ENCODE measurements at regions not wholly inside any gene's neighbourhood (a gene's known extent, or its start where the extent isn't known, plus 50 kb on each side); places are given as distances from the start of the nearest gene placed in this dataset.

- Histone ChIP-seq H3K27me3 (ENCODE audit: control insufficient read depth in 3 of 3, insufficient read depth in 3 of 3, low read length in 2 of 3) (no peaks in the 10 kb centered on the region), H3K9me3 (ENCODE audit: control insufficient read depth in 4 of 4, insufficient read depth in 3 of 4, low read length in 3 of 4) (no peaks in the 10 kb centered on the region), H3K4me3 (no peak overlapping the region), H3K36me3 (ENCODE audit: control insufficient read depth in 4 of 4, insufficient read depth in 4 of 4, low read length in 4 of 4) (no peaks in the 10 kb centered on the region), H3K4me1 (ENCODE audit: control insufficient read depth in 5 of 5, insufficient read depth in 5 of 5, low read length in 5 of 5) (peaks cover 0 to 8% (median 0%) of the 10 kb centered on the region in 5 donors), H3K27ac (ENCODE audit: low read depth in 1 of 2, low read length in 1 of 2) (no peak overlapping the region), H3K9ac (ENCODE audit: insufficient read depth in 1 of 2, low read length in 2 of 2) (no peak overlapping the region)
- TF ChIP-seq, protein P1, sequence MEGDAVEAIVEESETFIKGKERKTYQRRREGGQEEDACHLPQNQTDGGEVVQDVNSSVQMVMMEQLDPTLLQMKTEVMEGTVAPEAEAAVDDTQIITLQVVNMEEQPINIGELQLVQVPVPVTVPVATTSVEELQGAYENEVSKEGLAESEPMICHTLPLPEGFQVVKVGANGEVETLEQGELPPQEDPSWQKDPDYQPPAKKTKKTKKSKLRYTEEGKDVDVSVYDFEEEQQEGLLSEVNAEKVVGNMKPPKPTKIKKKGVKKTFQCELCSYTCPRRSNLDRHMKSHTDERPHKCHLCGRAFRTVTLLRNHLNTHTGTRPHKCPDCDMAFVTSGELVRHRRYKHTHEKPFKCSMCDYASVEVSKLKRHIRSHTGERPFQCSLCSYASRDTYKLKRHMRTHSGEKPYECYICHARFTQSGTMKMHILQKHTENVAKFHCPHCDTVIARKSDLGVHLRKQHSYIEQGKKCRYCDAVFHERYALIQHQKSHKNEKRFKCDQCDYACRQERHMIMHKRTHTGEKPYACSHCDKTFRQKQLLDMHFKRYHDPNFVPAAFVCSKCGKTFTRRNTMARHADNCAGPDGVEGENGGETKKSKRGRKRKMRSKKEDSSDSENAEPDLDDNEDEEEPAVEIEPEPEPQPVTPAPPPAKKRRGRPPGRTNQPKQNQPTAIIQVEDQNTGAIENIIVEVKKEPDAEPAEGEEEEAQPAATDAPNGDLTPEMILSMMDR (IDR thresholded peaks at IDR 0.05; ENCODE audit: control extremely low read depth, extremely low read depth) = no peak
- WGBS, 2 donors = 96 to 100% methylated on average over 2 of the region's 2 CpGs
- ATAC-seq (ENCODE audit: insufficient read depth, low FRiP score) = no peak
- no peak for DNase-seq
Observed at GRCh38 chr11:19604679-19605375, 107.8 kb upstream of the NAV2 start.

DNA sequence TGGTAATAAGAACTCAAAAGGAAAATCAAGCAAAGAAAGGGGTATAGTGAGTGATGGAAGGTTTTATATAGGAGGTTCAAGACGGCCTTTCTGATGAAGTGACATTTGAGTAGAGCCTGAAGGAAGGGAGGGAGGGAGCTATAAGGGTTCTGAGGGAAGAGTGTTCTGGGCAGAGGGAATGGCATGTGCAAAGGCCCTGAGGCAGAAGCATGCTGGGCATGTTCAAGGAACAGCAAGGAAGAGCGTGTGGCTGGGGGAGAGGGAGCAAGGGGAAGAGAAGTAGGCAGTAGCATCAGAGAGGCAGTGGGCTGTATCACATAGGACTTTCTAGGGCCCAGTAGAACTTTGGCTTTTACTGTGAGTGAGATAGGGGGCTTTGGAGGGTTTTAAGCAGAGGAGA is 108.9 kb upstream of the NAV2 start:
- no peak overlapping the region for H3K4me3 ChIP-seq
- 95 to 98% methylated on average over 2 of the region's 2 CpGs for WGBS, 2 donors
- no peak overlapping the region for H3K27ac ChIP-seq (ENCODE audit: low read depth in 1 of 2, low read length in 1 of 2)
- no peaks in the 10 kb centered on the region for H3K27me3 ChIP-seq (ENCODE audit: control insufficient read depth in 3 of 3, insufficient read depth in 3 of 3, low read length in 2 of 3)
- H3K9me3 ChIP-seq (ENCODE audit: control insufficient read depth in 4 of 4, insufficient read depth in 3 of 4, low read length in 3 of 4) = no peaks in the 10 kb centered on the region
- no peak overlapping the region for H3K9ac ChIP-seq (ENCODE audit: insufficient read depth in 1 of 2, low read length in 2 of 2)
- TF ChIP-seq, protein P1 (IDR thresholded peaks at IDR 0.05; ENCODE audit: control extremely low read depth, extremely low read depth) = no peak
- no peak for DNase-seq
- peaks cover 0 to 8% (median 0%) of the 10 kb centered on the region in 5 donors for H3K4me1 ChIP-seq (ENCODE audit: control insufficient read depth in 5 of 5, insufficient read depth in 5 of 5, low read length in 5 of 5)
- no peak for ATAC-seq (ENCODE audit: insufficient read depth, low FRiP score)
- no peaks in the 10 kb centered on the region for H3K36me3 ChIP-seq (ENCODE audit: control insufficient read depth in 4 of 4, insufficient read depth in 4 of 4, low read length in 4 of 4)

DNA sequence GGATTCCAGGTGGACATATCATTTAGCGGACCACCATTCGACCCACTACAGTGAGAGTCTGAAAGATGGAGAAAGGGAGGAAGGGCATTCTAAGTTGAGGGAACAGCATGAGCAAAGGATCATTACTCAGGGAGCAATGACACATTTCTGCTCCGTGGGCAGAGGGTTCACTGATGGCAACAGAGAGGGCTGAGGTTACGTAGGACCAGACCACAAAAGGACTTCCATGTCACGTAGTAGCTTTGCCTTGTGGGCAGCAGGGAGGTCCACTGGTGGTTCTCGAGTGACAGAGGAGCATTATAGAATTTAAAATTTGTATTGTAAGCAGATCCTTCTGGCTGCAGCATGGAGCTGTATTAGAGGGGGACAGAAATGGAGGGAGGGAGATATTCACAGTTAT is 109.7 kb upstream of the NAV2 start:
- Histone ChIP-seq H3K9me3 (ENCODE audit: control insufficient read depth in 4 of 4, insufficient read depth in 3 of 4, low read length in 3 of 4) (no peaks in the 10 kb centered on the region), H3K27me3 (ENCODE audit: control insufficient read depth in 3 of 3, insufficient read depth in 3 of 3, low read length in 2 of 3) (no peaks in the 10 kb centered on the region), H3K27ac (ENCODE audit: low read depth in 1 of 2, low read length in 1 of 2) (no peak overlapping the region), H3K36me3 (ENCODE audit: control insufficient read depth in 4 of 4, insufficient read depth in 4 of 4, low read length in 4 of 4) (no peaks in the 10 kb centered on the region), H3K4me3 (no peak overlapping the region), H3K4me1 (ENCODE audit: control insufficient read depth in 5 of 5, insufficient read depth in 5 of 5, low read length in 5 of 5) (peaks cover 0 to 6% (median 0%) of the 10 kb centered on the region in 5 donors), H3K9ac (ENCODE audit: insufficient read depth in 1 of 2, low read length in 2 of 2) (no peak overlapping the region)
- TF ChIP-seq, protein P1 (IDR thresholded peaks at IDR 0.05; ENCODE audit: control extremely low read depth, extremely low read depth) = no peak
- ATAC-seq (ENCODE audit: insufficient read depth, low FRiP score) (no peak), DNase-seq (no peak)
- 80 to 87% methylated on average over 6 of the region's 6 CpGs for whole genome bisulfite sequencing, 2 donors

GRCh38 chr11:19602406-19602805 is 110.2 kb upstream of the NAV2 start:
- Histone ChIP-seq H3K9me3 (ENCODE audit: control insufficient read depth in 4 of 4, insufficient read depth in 3 of 4, low read length in 3 of 4) (no peaks in the 10 kb centered on the region), H3K4me1 (ENCODE audit: control insufficient read depth in 5 of 5, insufficient read depth in 5 of 5, low read length in 5 of 5) (peaks cover 0 to 6% (median 0%) of the 10 kb centered on the region in 5 donors), H3K4me3 (no peak overlapping the region), H3K27me3 (ENCODE audit: control insufficient read depth in 3 of 3, insufficient read depth in 3 of 3, low read length in 2 of 3) (no peaks in the 10 kb centered on the region), H3K36me3 (ENCODE audit: control insufficient read depth in 4 of 4, insufficient read depth in 4 of 4, low read length in 4 of 4) (no peaks in the 10 kb centered on the region), H3K27ac (ENCODE audit: low read depth in 1 of 2, low read length in 1 of 2) (no peak overlapping the region), H3K9ac (ENCODE audit: insufficient read depth in 1 of 2, low read length in 2 of 2) (no peak overlapping the region)
- no peak for DNase-seq
- ATAC-seq (ENCODE audit: insufficient read depth, low FRiP score) = no peak
- TF ChIP-seq, protein P1 (IDR thresholded peaks at IDR 0.05; ENCODE audit: control extremely low read depth, extremely low read depth) = no peak
- WGBS, 2 donors = 82 to 86% methylated on average over 6 of the region's 6 CpGs

Measured in lung (tissue), 11 donors.